Osteocyte (in vitro differentiated cells): ENCODE measurements at regions not wholly inside any gene's neighbourhood (a gene's known extent, or its start where the extent isn't known, plus 50 kb on each side); places are given as distances from the start of the nearest gene placed in this dataset.

ENCODE experiments used
- DNase-seq: peaks from one replicate; pipeline ENCODE4 v3.0.0; 2021; ENCODE audit warnings: mixed read lengths; ENCODE audit not compliant: unreplicated experiment; ENCODE audit errors: extremely low spot score
- H3K27ac Mint-ChIP-seq: one replicate; pipeline ENCODE4 v1.8.0; 2021; ENCODE audit warnings: mild to moderate bottlenecking, mixed read lengths; ENCODE audit not compliant: unreplicated experiment
- H3K27me3 Mint-ChIP-seq: one replicate; pipeline ENCODE4 v1.8.0; 2021; ENCODE audit warnings: mixed read lengths; ENCODE audit not compliant: unreplicated experiment
- H3K36me3 Mint-ChIP-seq: one replicate; pipeline ENCODE4 v1.8.0; 2021; ENCODE audit warnings: mixed read lengths; ENCODE audit not compliant: unreplicated experiment
- H3K4me1 Mint-ChIP-seq: one replicate; pipeline ENCODE4 v1.8.0; 2021; ENCODE audit warnings: mixed read lengths; ENCODE audit not compliant: unreplicated experiment
- H3K4me3 Mint-ChIP-seq: one replicate; pipeline ENCODE4 v1.8.0; 2021; ENCODE audit warnings: mild to moderate bottlenecking, moderate library complexity, mixed read lengths; ENCODE audit not compliant: unreplicated experiment
- H3K9me3 Mint-ChIP-seq: one replicate; pipeline ENCODE4 v1.8.0; 2021; ENCODE audit warnings: mixed read lengths; ENCODE audit not compliant: unreplicated experiment
- TF ChIP-seq, protein P1 (sequence below): fragments of 200-600 bp; sonication (generic); IDR thresholded peaks from 2 replicates; pipeline ENCODE4 v1.5.0; 2021; ENCODE audit warnings: antibody characterized with exemption, mild to moderate bottlenecking, moderate library complexity

DNA sequence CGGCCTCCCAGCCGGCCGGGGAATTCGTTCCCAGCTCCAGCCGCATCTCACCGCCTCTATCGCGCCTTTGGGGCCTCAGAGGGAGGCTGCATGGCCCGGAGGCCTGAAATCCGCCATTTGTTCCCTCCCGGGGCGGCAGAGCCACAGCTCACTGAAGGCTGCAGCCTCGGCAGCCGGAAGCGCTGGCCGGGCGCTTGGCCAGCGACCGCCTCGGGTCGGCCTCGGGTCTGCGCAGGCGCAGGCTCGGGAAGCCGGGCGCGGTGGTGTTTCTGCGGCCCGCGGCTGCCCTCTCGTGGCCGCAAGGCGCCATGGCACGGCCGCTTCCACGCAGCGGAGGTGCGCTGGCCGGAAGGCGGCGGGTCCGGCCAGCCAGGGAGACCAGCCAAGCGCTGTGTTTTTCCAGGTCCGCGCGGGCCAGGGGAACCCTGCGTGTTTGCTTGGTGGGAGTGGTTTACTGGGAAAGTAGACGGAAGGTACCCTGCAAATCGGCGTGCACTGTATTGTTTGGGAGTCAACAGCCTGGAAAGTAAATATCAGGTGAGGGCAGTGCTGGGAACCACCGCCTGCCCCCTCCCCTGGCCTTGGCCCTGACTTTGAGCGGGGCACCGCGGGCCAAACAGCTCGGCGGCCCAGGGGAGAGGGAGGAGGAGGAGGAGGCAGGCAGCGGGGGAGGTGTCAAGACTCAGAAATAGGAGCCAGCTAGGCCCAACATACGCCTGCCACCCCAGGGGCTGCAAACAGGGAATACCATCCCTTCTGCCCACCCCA lies 52.7 kb upstream of the CD34 start:
- no peaks in the 10 kb centered on the region for H3K9me3 Mint-ChIP-seq
- H3K27me3 Mint-ChIP-seq: no peaks in the 10 kb centered on the region
- TF ChIP-seq, protein P1, sequence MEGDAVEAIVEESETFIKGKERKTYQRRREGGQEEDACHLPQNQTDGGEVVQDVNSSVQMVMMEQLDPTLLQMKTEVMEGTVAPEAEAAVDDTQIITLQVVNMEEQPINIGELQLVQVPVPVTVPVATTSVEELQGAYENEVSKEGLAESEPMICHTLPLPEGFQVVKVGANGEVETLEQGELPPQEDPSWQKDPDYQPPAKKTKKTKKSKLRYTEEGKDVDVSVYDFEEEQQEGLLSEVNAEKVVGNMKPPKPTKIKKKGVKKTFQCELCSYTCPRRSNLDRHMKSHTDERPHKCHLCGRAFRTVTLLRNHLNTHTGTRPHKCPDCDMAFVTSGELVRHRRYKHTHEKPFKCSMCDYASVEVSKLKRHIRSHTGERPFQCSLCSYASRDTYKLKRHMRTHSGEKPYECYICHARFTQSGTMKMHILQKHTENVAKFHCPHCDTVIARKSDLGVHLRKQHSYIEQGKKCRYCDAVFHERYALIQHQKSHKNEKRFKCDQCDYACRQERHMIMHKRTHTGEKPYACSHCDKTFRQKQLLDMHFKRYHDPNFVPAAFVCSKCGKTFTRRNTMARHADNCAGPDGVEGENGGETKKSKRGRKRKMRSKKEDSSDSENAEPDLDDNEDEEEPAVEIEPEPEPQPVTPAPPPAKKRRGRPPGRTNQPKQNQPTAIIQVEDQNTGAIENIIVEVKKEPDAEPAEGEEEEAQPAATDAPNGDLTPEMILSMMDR: peak; percentile 99
- no peaks in the 10 kb centered on the region for H3K36me3 Mint-ChIP-seq
- H3K27ac Mint-ChIP-seq: peak overlapping the region; percentile 77
- H3K4me3 Mint-ChIP-seq: peak overlapping the region; percentile 77
- peaks cover 21% of the 10 kb centered on the region for H3K4me1 Mint-ChIP-seq
- DNase-seq: peak; percentile 97

DNA sequence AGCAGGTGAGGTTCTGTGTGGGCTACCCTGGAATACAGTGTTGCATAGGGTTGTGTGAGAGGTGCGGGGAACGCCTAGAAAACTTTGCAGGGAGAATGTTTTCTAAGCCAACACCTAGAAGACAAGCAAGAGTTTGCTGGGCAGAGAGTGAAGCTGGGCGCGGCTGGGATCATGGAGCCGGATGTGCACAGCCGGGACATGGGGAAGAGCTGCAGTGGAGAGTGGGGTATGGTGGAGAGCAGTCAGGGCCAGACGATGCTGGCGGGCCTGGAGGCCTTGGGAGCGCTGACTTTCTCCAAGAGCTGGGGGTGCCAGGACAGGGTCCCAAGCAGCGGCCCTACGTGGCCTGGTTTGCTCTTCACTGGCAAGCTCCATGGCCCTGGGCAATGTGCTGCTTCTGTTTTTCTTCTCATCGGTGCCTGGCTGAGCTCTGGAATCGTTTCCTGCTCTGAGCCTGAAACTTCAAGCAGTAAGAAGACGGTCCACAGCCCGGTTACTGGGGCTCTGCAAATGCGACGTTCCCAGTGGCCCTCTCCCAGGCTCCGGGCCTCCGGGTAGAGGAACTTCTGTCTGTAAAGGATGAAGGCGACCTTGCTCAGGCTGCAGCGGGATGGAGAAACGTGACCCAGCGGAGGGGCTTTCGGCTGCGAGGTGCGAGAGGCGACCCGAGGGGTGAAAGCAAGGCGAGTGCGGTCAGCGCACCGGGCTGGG lies 51.9 kb upstream of the CD34 start:
- no peak for DNase-seq
- peaks cover 21% of the 10 kb centered on the region for H3K4me1 Mint-ChIP-seq
- TF ChIP-seq, protein P1: no peak
- H3K27me3 Mint-ChIP-seq: no peaks in the 10 kb centered on the region
- peak overlapping the region; percentile 77 for H3K27ac Mint-ChIP-seq
- H3K36me3 Mint-ChIP-seq: no peaks in the 10 kb centered on the region
- H3K9me3 Mint-ChIP-seq: no peaks in the 10 kb centered on the region
- peak overlapping the region; percentile 77 for H3K4me3 Mint-ChIP-seq
